HT1080 (cell line): ENCODE measurements at regions not wholly inside any gene's neighbourhood (a gene's known extent, or its start where the extent isn't known, plus 50 kb on each side); places are given as distances from the start of the nearest gene placed in this dataset.

ENCODE experiments used
- DNase-seq: peaks from one replicate; pipeline ENCODE4 v3.0.0-alpha.2; 2015; ENCODE audit warnings: low read depth

GRCh38 chr11:106327637-106328036 lies 250.2 kb downstream of the AASDHPPT start:
- no peak for DNase-seq

- DNase-seq = no peak
These were observed 252.0 kb downstream of the AASDHPPT start for GRCh38 chr11:106329273-106330018.

GRCh38 chr11:106331176-106331575 lies 253.7 kb downstream of the AASDHPPT start:
- peak; percentile 34 for DNase-seq

- no peak for DNase-seq
These were observed 256.2 kb downstream of the AASDHPPT start for GRCh38 chr11:106333678-106334077.

- no peak for DNase-seq
These were observed 266.9 kb downstream of the AASDHPPT start for GRCh38 chr11:106344394-106344793.

- no peak for DNase-seq
These were observed 267.5 kb downstream of the AASDHPPT start for GRCh38 chr11:106344966-106345365.

GRCh38 chr11:106353031-106353430 lies 275.6 kb downstream of the AASDHPPT start:
- DNase-seq = no peak

- peak; percentile 2 for DNase-seq
These were observed 291.8 kb downstream of the AASDHPPT start for GRCh38 chr11:106369224-106369623.

- no peak for DNase-seq
These were observed 301.2 kb downstream of the AASDHPPT start for GRCh38 chr11:106378513-106379179.

GRCh38 chr11:106379265-106379664 lies 301.8 kb downstream of the AASDHPPT start:
- DNase-seq = no peak

GRCh38 chr11:106379712-106380111 lies 302.2 kb downstream of the AASDHPPT start:
- DNase-seq = no peak

- peak; percentile 12 for DNase-seq
These were observed 304.4 kb downstream of the AASDHPPT start for GRCh38 chr11:106381895-106382294.

- no peak for DNase-seq
These were observed 307.0 kb downstream of the AASDHPPT start for GRCh38 chr11:106384429-106384828.

- DNase-seq = no peak
These were observed 309.1 kb downstream of the AASDHPPT start for GRCh38 chr11:106386519-106386918.

- peak; percentile 73 for DNase-seq
These were observed 311.6 kb downstream of the AASDHPPT start for GRCh38 chr11:106389101-106389500.

GRCh38 chr11:106390078-106390477 lies 312.6 kb downstream of the AASDHPPT start:
- no peak for DNase-seq

GRCh38 chr11:106391771-106392420 lies 314.4 kb downstream of the AASDHPPT start:
- peak; percentile 81 for DNase-seq

- DNase-seq = peak; percentile 68
These were observed 318.4 kb downstream of the AASDHPPT start for GRCh38 chr11:106395716-106396349.

- no peak for DNase-seq
These were observed 320.5 kb downstream of the AASDHPPT start for GRCh38 chr11:106397787-106398501.

- peak; percentile 23 for DNase-seq
These were observed 321.1 kb downstream of the AASDHPPT start for GRCh38 chr11:106398502-106399075.

- DNase-seq = peak; percentile 98
These were observed 321.6 kb downstream of the AASDHPPT start for GRCh38 chr11:106399076-106399511.
